HG03135 (cell line): ENCODE measurements at regions not wholly inside any gene's neighbourhood (a gene's known extent, or its start where the extent isn't known, plus 50 kb on each side); places are given as distances from the start of the nearest gene placed in this dataset.

ENCODE experiments used
- ATAC-seq: cut with Tn5 transposase; IDR thresholded peaks from one replicate; pipeline ENCODE4 v1.9.1; 2021; ENCODE audit warnings: mild to moderate bottlenecking, moderate library complexity; ENCODE audit not compliant: unreplicated experiment

- no peak for ATAC-seq
Observed at GRCh38 chr12:43294916-43295315, 257.1 kb downstream of the ADAMTS20 start.

- ATAC-seq = no peak
Observed at GRCh38 chr12:43294147-43294546, 257.9 kb downstream of the ADAMTS20 start.

DNA sequence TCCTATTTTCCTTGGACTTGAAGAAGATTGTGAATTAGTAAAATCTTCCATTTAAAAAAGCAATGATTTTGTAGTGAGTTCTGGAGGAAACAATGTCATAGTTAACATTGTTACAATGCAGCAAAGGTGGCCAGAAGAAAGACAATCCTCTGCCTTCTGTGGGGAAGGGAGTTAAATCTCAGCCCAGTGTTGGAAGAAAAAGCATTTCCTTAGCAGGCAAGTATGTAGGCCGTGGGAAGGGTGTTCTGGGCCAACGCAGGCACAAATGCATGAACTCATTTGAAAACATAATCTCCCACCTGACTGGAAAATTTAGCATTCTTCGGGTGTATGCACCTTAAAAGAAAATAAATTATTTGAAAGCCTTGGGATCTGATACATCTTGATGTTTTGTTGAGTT lies 258.6 kb downstream of the ADAMTS20 start:
- ATAC-seq = no peak

DNA sequence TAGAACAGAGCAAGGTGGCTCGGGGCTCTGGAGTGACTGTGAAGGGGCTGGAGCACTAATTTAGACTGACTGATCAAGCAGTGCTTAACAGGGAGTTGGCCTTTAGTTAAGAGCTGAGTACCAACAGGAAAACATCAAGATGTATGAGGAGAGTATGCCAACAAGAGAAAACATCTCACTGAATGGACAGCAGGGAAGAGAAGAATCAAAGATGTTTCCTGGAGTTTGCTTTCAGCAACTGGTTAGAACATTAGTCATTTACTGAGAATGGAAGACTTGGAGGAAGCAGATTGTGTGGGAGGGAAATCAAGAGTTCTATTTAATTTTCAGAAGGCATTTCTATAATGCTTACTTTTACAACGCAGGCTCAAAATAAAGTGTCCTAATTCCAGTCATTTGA lies 259.3 kb downstream of the ADAMTS20 start:
- no peak for ATAC-seq

DNA sequence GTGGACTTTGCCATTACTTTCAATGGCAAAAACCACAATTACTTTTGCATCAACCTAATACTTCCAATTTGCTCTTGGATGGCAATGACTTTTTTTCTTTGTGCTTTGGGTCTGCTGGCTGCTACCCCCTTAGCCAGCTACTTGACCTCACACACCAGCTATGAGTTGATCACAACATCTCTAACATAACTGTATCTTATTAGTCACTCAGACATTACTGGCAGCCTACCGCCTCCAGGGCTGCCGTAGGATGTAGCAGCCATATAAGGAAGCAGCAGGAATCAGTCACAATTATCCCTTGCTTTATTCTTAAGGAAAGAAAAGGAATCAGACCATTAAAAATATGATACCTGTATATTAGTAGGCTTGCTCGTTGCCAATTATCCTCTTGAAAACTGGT lies 260.5 kb downstream of the ADAMTS20 start:
- ATAC-seq = no peak

- no peak for ATAC-seq
Observed at GRCh38 chr12:43290836-43291235, 261.2 kb downstream of the ADAMTS20 start.

- no peak for ATAC-seq
Observed at GRCh38 chr12:43289426-43289801, 262.6 kb downstream of the ADAMTS20 start.

DNA sequence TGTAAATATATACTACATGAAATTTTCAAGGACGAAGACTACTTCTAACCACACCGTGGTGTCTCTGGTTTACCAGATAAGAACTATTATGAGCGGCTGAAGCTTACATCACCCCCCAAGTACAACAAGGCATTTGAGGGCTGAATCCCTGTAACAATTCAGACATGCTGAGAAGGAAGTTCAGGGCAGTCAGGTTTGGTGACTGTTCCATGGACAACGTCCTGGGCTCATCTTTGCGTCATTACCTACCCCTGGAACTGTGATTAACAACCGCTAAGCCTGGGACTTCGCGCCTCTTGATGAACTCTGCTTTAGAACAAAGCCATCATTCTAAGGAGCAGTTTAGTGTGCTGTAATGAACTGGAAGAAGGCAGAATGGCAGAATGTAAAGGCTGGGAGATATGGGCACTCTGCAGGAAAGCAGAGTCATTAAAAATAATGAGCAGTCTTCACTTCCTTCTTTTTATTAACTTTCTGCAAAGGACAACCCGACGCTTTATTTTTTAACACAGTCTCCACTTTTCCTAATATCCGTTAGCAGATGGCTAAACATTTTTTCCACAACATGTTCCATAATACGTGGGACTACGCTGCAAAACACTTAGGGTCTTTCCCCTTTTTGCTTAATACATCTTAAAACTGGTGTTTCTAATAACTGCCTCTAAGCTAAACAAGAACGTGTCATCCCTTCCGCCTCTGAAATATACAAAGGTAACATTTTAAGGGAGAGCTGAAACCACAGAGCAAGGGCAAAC lies 263.2 kb downstream of the ADAMTS20 start:
- ATAC-seq = no peak

DNA sequence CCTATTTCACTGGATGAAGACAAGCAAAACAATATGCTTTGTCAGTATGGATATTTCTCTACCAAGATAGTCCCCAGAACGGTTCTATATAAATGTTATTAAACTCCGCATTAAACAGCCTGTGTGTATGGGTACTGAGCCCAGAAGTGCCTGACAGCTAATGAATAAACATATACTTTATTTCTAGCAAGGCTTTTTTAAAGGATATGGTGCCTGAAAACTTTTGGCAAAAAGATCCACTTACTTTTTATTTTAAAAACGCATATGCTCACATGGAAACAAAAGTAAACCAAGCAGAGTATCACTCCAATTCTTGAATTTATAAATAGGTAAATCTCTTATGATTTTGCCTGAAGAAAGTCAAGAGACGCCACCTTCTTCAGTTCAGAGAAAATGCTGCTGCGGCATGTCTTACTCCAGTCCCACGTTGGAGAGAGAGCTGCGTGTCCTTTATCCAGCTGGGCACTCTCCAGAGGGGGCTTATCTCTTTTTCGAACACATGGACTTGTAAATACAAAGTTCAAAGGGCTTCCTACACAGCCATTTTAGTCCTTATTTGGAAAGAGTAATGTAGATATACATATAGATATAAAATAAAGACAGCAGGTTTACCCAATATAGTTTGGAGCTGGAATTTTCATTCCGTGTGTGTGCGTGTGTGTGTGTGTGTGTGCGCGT lies 264.2 kb downstream of the ADAMTS20 start:
- no peak for ATAC-seq

- ATAC-seq = no peak
Observed at GRCh38 chr12:43286986-43287385, 265.0 kb downstream of the ADAMTS20 start.

DNA sequence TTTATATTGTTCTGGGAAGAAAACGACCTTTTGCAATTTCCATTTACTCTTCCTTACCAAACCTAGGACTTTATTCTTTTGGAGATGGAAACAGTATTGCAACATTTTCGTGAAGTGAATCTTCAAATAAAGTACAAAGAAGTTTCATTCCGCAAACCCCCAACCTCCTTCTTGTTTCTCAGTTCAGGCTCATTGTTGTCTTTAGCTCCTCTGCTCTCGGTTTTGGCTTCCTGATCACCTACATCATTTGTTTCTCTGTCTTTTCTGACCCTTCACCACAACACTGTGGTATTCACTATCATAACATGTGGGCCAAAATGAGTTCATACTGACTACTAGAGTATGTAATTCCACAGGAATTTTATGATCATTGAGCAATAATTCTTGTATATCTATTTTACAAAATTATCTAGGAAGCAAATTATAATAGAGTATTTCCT lies 266.8 kb downstream of the ADAMTS20 start:
- ATAC-seq = no peak

DNA sequence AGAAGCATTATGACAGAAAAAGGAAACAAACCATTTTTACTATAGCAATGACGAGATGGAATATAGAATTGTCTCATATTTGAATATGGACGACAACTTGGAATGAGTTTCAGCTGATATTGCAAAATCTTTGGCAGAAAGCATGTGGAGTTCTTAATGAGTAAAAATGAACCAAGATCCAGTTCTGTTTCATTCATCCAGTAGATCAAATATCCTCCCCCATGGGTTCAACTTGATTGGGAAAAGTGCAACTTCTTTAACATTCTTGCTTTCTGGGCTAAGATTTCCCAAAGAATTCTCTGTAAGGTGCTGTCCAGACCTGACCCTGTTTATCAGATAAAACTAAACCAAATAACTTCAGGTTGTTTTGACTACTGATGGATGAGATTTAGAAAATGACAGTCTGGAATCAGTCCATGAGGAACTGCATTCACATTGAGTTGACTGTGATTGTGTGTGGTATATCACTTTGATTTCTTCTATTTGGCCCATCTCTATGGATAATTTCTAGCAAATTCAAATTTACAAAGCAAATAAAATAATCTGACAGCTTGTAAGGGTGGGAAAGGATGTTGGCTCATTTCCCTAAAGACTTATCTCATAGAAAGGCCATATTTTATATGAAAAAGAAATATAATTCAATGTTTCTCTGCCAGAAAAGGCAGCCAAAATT lies 267.4 kb downstream of the ADAMTS20 start:
- ATAC-seq = no peak

DNA sequence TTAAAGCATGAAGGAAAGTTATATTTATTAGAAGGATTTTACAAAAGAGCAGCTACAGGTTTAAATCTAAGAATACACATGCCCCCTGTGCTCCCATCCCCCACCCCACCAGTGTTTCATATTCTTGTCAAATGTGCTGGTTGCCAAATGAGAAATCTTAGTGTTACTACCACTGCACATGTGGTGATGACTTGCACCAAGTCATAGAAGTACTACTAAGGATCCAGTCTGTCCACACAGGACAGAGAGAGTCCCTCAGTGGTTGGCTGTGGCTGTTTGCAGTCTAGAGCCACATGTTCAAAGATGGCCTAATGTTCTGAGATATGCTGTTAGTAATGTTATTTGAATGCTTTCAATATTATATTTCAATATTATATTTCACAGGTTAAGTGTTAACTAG lies 268.8 kb downstream of the ADAMTS20 start:
- no peak for ATAC-seq

DNA sequence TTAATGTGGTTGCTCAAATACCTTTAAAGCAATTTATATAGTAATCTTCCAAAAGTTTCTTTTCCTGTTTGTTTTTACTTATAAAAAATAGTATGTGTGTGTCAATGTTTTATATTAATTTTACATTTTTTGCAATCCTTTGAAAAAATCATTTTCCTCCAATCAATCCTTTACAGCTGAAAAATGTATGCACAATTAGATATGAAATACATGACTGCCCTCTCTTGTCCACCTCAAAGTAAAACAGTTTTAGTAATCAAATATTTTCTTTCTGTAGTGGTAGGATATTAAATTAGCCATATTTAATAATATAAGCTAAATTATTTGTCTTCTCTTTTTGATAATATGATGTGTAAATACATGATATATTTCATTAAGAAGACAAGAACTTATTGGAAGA lies 269.9 kb downstream of the ADAMTS20 start:
- ATAC-seq = no peak

DNA sequence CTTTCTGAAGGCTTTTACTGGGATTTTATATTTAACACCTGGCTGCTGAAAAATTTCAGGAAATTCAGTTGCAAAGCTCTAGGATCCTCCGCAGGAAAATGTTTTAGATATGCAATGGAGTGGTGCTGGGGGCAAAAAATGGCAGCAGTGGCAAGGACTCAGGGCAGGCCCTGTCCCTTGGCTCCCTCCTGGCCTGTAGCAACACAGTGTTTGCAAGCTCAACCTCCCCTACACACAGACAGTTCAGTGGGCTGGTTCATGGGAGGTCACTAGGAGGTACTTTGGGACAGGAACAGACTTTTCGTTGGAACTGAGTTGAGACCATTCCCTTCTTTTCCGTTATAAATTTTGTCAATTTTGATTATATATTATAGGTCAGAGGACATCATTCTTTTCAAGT lies 270.4 kb downstream of the ADAMTS20 start:
- ATAC-seq = no peak

DNA sequence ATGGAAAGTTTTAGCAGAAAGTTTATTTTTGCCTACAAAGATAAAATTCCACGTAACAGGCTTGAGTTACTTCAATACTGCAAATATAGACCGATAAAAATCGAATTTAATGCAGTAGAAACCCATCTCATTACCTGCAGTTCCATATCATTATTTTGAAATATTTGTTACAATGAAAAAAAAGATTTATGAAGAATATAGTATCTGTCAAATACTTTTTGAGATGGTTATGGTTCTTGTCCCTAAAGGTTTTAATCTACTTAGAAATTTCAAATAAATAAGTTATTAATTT lies 273.5 kb downstream of the ADAMTS20 start:
- no peak for ATAC-seq

DNA sequence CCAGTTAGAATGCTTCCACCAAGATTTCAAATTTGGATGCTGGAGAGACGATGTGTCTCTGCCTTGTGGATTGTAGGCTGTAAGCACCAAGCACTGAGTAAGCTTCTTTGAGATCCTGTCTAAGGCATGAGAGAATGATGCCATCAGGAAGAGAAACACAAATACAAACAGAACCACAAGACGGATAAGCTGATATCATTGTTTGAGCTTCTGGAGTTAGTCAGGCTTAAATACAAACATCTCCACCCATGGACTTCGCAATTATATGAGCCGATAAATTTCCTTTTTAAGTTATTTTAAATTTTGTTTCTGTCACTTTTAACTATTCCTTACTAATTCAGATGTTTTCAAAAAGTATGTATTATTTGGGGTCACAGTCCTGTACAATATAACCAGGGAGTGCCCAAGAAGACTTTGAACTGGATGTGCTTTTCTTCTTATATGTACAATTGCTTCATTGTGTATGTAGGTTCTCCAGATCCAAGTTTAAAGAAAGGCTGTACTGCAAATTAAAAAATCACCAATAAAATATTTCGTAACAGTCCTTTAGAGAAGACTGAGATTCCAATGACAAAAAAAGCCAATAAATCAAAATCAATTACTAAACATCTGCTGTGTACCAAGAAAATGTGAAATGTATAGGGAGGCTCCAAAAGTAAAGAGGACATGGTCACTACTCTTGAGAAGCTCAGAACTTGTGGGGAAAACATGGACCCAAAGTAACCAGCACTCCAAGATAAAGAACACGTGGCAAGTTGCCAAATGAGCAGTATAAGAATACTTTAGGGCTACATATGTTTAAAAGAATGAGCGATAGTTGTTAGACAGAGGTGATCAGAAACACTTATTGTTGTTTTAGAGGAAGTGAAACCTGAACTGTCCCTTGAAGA lies 274.1 kb downstream of the ADAMTS20 start:
- peak; percentile 96 for ATAC-seq

DNA sequence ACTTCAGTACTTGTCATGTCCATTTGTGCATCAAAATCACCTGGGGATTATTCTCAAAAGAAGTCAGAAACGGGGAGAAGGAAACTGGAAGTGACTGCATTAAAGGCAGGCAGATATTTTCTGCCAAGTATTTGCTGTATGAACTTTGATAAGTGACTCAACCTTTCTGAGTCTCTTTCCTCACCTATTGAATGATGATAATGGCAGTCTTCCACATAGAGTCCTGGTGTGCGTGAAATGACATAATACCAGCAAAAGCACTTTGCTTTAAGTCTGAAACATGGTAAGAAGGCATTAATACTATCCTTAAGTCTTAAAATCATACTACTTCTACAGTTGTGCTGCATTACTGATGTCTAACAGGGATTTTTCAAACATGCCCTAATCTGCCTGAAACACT lies 278.5 kb downstream of the ADAMTS20 start:
- ATAC-seq = no peak

GRCh38 chr12:43271659-43272058 lies 280.3 kb downstream of the ADAMTS20 start:
- no peak for ATAC-seq

DNA sequence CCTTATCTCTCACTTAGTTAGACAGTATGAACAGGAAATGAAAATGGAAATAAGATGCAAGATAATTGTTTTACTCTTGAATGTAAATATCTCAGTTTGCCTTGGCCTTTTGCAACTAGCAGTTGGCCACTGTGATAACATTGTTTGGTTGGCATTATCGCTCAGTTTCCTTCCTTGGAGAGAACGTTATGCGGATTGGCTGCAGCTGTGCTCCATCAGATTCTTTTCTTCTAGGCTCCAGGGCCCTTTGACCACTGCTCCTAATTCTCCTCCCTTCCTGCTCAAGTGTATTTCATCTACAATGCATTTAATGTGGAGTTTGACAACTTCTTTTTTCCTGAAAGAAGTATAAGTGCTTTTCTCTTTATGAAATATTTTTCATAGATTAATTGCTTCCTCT lies 284.2 kb downstream of the ADAMTS20 start:
- ATAC-seq = no peak

- no peak for ATAC-seq
Observed at GRCh38 chr12:43261701-43262100, 290.3 kb downstream of the ADAMTS20 start.
